Natural killer cell (primary cell): ENCODE measurements at regions not wholly inside any gene's neighbourhood (a gene's known extent, or its start where the extent isn't known, plus 50 kb on each side); places are given as distances from the start of the nearest gene placed in this dataset.

Experiments
- ATAC-seq, 3 donors: fragments of 150-1000 bp in 2 of 3; fragments of 200-7000 bp in 1 of 3; cut with Tn5 transposase; 1 replicate in 1 of 3; 2 replicates in 2 of 3; pipeline ENCODE4 v1.10.0; 2021; ENCODE audit warnings: mild to moderate bottlenecking in 2 of 3, moderate library complexity in 2 of 3
- DNase-seq, 2 donors: peaks; one replicate each; pipeline versions ENCODE4 v3.0.0 to v3.0.0-alpha.2; 2013 to 2021; ENCODE audit warnings: mixed read lengths in 1 of 2
- H3K27ac ChIP-seq: one replicate; pipeline ENCODE4 v1.5.1; 2013; ENCODE audit warnings: mild to moderate bottlenecking, low read length
- H3K27me3 ChIP-seq: one replicate; pipeline ENCODE4 v1.6.1; 2013; ENCODE audit warnings: low read length; ENCODE audit not compliant: control insufficient read depth, insufficient read depth
- H3K36me3 ChIP-seq: one replicate; pipeline ENCODE4 v1.6.1; 2013; ENCODE audit warnings: low read length; ENCODE audit not compliant: control insufficient read depth, insufficient read depth
- H3K4me1 ChIP-seq: one replicate; pipeline ENCODE4 v1.6.1; 2013; ENCODE audit warnings: low read length; ENCODE audit not compliant: control insufficient read depth, insufficient read depth
- H3K4me3 ChIP-seq: one replicate; pipeline ENCODE4 v1.5.1; 2013; ENCODE audit warnings: low read length
- H3K9me3 ChIP-seq: one replicate; pipeline ENCODE4 v1.6.1; 2013; ENCODE audit warnings: low read length; ENCODE audit not compliant: control insufficient read depth, insufficient read depth
- H3K27ac Mint-ChIP-seq, 2 donors: one replicate each; pipeline ENCODE4 v1.8.0; 2022; ENCODE audit warnings: mild to moderate bottlenecking in 2 of 2, mixed read lengths in 2 of 2, moderate library complexity in 1 of 2
- H3K27me3 Mint-ChIP-seq, 2 donors: one replicate each; pipeline ENCODE4 v1.8.0; 2022; ENCODE audit warnings: low read depth in 2 of 2, mixed read lengths in 2 of 2
- H3K36me3 Mint-ChIP-seq: one replicate; pipeline ENCODE4 v1.8.0; 2022; ENCODE audit warnings: mixed read lengths
- H3K4me1 Mint-ChIP-seq, 2 donors: one replicate each; pipeline ENCODE4 v1.8.0; 2022; ENCODE audit warnings: mixed read lengths in 2 of 2
- H3K4me3 Mint-ChIP-seq: one replicate; pipeline ENCODE4 v1.8.0; 2022; ENCODE audit warnings: mild to moderate bottlenecking, moderate library complexity, mixed read lengths
- H3K9me3 Mint-ChIP-seq, 2 donors: one replicate each; pipeline ENCODE4 v1.8.0; 2022; ENCODE audit warnings: mixed read lengths in 2 of 2
- WGBS: methylation state at CpG from one replicate; pipeline ENCODE4 v1.1.7; 2013; ENCODE audit warnings: missing lambda C conversion rate; ENCODE audit not compliant: insufficient coverage; 5-methylcytosine and 5-hydroxymethylcytosine counted together
- intact Hi-C: fragments of 100-400 bp; cut with micrococcal nuclease; formaldehyde crosslinking; loops from one replicate; pipeline ENCODE4 v1.14.2; 2022
- TF ChIP-seq, protein P1 (sequence below): fragments of 200-600 bp; IDR thresholded peaks from one replicate; pipeline ENCODE4 v1.8.0; 2022; ENCODE audit warnings: antibody characterized with exemption

GRCh38 chr1:221923929-221924598 lies 182.2 kb upstream of the DUSP10 start:
- Mint-ChIP-seq H3K4me3 (no peak overlapping the region), H3K36me3 (no peaks in the 10 kb centered on the region), H3K9me3 (no peaks in the 10 kb centered on the region), H3K27me3 (no peaks in the 10 kb centered on the region), H3K4me1 (no peaks in the 10 kb centered on the region), H3K27ac (no peak overlapping the region)
- no peaks in the 10 kb centered on the region for H3K36me3 ChIP-seq
- ATAC-seq (no peak), DNase-seq (no peak)
- H3K9me3 ChIP-seq, result no peaks in the 10 kb centered on the region
- intact Hi-C loops, result no loop called here
- no peak overlapping the region for H3K27ac ChIP-seq
- H3K27me3 ChIP-seq, result no peaks in the 10 kb centered on the region
- no peaks in the 10 kb centered on the region for H3K4me1 ChIP-seq
- 96% methylated on average over 7 of the region's 8 CpGs for WGBS
- TF ChIP-seq, protein P1, sequence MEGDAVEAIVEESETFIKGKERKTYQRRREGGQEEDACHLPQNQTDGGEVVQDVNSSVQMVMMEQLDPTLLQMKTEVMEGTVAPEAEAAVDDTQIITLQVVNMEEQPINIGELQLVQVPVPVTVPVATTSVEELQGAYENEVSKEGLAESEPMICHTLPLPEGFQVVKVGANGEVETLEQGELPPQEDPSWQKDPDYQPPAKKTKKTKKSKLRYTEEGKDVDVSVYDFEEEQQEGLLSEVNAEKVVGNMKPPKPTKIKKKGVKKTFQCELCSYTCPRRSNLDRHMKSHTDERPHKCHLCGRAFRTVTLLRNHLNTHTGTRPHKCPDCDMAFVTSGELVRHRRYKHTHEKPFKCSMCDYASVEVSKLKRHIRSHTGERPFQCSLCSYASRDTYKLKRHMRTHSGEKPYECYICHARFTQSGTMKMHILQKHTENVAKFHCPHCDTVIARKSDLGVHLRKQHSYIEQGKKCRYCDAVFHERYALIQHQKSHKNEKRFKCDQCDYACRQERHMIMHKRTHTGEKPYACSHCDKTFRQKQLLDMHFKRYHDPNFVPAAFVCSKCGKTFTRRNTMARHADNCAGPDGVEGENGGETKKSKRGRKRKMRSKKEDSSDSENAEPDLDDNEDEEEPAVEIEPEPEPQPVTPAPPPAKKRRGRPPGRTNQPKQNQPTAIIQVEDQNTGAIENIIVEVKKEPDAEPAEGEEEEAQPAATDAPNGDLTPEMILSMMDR, result no peak
- H3K4me3 ChIP-seq, result no peak overlapping the region

- TF ChIP-seq, protein P1, result no peak
- no peaks in the 10 kb centered on the region for H3K4me1 Mint-ChIP-seq
- DNase-seq, result no peak
- no peaks in the 10 kb centered on the region for H3K36me3 Mint-ChIP-seq
- H3K9me3 Mint-ChIP-seq, result no peaks in the 10 kb centered on the region
- H3K27ac Mint-ChIP-seq, result no peak overlapping the region
- no peak overlapping the region for H3K4me3 Mint-ChIP-seq
- no peak overlapping the region for H3K4me3 ChIP-seq
- no peaks in the 10 kb centered on the region for H3K27me3 ChIP-seq
- H3K9me3 ChIP-seq, result no peaks in the 10 kb centered on the region
- no peaks in the 10 kb centered on the region for H3K36me3 ChIP-seq
- intact Hi-C loops, result no loop called here
- H3K27ac ChIP-seq, result no peak overlapping the region
- WGBS, result 89% methylated on average over 2 of the region's 2 CpGs
- no peaks in the 10 kb centered on the region for H3K27me3 Mint-ChIP-seq
- no peaks in the 10 kb centered on the region for H3K4me1 ChIP-seq
- ATAC-seq, result no peak
These were observed 180.0 kb upstream of the DUSP10 start for GRCh38 chr1:221921936-221922335.

DNA sequence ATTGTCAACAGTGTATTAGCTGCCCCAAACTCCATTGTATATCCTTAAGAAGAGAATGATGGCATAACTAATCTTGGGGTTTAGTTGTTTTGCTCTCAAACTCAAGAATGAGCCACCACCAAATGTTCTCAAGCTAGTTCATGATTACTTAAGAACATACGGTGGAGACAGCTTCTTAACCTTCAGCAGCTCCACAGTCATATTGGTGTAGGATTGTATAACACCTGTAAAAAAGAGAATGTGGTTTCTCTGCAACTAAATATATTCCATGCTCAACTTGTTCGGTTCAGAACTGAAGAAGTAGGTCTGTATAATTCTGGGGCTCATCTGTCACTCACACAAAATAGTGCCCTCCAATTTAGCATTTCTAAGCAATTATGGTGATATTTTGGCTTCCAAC lies 177.9 kb upstream of the DUSP10 start:
- H3K27me3 Mint-ChIP-seq, result peaks cover 0 to 3% of the 10 kb centered on the region in 2 donors
- H3K36me3 Mint-ChIP-seq, result no peaks in the 10 kb centered on the region
- Histone ChIP-seq H3K9me3 (no peaks in the 10 kb centered on the region), H3K36me3 (no peaks in the 10 kb centered on the region), H3K27ac (no peak overlapping the region), H3K4me3 (no peak overlapping the region), H3K4me1 (no peaks in the 10 kb centered on the region), H3K27me3 (no peaks in the 10 kb centered on the region)
- DNase-seq (no peak), ATAC-seq (no peak)
- no peak overlapping the region for H3K27ac Mint-ChIP-seq
- intact Hi-C loops, result no loop called here
- no peaks in the 10 kb centered on the region for H3K4me1 Mint-ChIP-seq
- TF ChIP-seq, protein P1, result no peak
- no peaks in the 10 kb centered on the region for H3K9me3 Mint-ChIP-seq
- WGBS, result no CpG with 5 or more reads among the region's 2 CpGs
- no peak overlapping the region for H3K4me3 Mint-ChIP-seq

DNA sequence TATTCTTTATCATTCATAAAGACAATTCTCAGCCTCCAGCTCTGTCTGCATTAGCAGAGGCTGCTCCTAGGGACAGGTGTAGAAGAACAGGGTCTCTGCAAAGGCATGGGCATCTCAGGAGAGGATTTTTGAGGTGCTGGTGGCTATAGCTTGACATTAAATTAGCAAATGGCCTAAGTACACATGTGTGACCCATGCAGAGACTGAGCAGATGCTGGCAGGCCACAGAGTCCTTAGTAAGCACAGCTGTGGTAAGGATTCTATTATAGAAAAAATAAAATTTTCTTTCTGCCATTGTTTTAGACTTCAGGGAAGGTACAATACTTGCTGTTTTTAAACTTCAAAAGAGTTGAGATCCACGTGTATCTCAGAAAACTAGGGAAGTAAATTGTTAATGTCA lies 177.5 kb upstream of the DUSP10 start:
- Histone ChIP-seq H3K4me3 (no peak overlapping the region), H3K36me3 (no peaks in the 10 kb centered on the region), H3K9me3 (no peaks in the 10 kb centered on the region), H3K4me1 (no peaks in the 10 kb centered on the region), H3K27me3 (no peaks in the 10 kb centered on the region), H3K27ac (no peak overlapping the region)
- no peak overlapping the region for H3K27ac Mint-ChIP-seq
- ATAC-seq (no peak), DNase-seq (no peak)
- WGBS, result 100% methylated on average over 1 of the region's 1 CpG
- no peaks in the 10 kb centered on the region for H3K9me3 Mint-ChIP-seq
- intact Hi-C loops, result no loop called here
- no peaks in the 10 kb centered on the region for H3K4me1 Mint-ChIP-seq
- no peak overlapping the region for H3K4me3 Mint-ChIP-seq
- H3K36me3 Mint-ChIP-seq, result no peaks in the 10 kb centered on the region
- TF ChIP-seq, protein P1, result no peak
- H3K27me3 Mint-ChIP-seq, result peaks cover 0 to 3% of the 10 kb centered on the region in 2 donors
